ENCODE measurements at regions not wholly inside any gene's neighbourhood (a gene's known extent, or its start where the extent isn't known, plus 50 kb on each side); places are given as distances from the start of the nearest gene placed in this dataset.
"Not testable (repeated sequence)": the region's sequence is repeated elsewhere in the genome, so short reads cannot be mapped to it uniquely, and the experiment has no call there.

- peak; percentile 52 for DNase-seq (ENCODE audit: low spot score)
Measured at GRCh38 chr18:9017167-9017904, 85.2 kb upstream of the NDUFV2 start.

GRCh38 chr18:9017905-9018227, 84.6 kb upstream of the NDUFV2 start:
- DNase-seq (ENCODE audit: low spot score) = no peak

- no peak for DNase-seq (ENCODE audit: low spot score)
Measured at GRCh38 chr18:9019135-9019534, 83.4 kb upstream of the NDUFV2 start.

- DNase-seq (ENCODE audit: low spot score) = no peak
Measured at GRCh38 chr18:9020221-9020620, 82.3 kb upstream of the NDUFV2 start.

- no peak for DNase-seq (ENCODE audit: low spot score)
Measured at GRCh38 chr18:9021458-9021857, 81.0 kb upstream of the NDUFV2 start.

GRCh38 chr18:9022397-9023155, 79.9 kb upstream of the NDUFV2 start:
- DNase-seq (ENCODE audit: low spot score) = no peak

GRCh38 chr18:9024031-9024646, 78.4 kb upstream of the NDUFV2 start:
- DNase-seq (ENCODE audit: low spot score) = not testable (repeated sequence)

GRCh38 chr18:9025091-9025838, 77.2 kb upstream of the NDUFV2 start:
- no peak for DNase-seq (ENCODE audit: low spot score)

- no peak for DNase-seq (ENCODE audit: low spot score)
Measured at GRCh38 chr18:9029131-9029530, 73.4 kb upstream of the NDUFV2 start.

- DNase-seq (ENCODE audit: low spot score) = no peak
Measured at GRCh38 chr18:9032519-9032918, 70.0 kb upstream of the NDUFV2 start.

- no peak for DNase-seq (ENCODE audit: low spot score)
Measured at GRCh38 chr18:9038277-9038871, 64.1 kb upstream of the NDUFV2 start.

- no peak for DNase-seq (ENCODE audit: low spot score)
Measured at GRCh38 chr18:9039441-9040071, 62.9 kb upstream of the NDUFV2 start.

GRCh38 chr18:9042766-9043481, 59.6 kb upstream of the NDUFV2 start:
- DNase-seq (ENCODE audit: low spot score) = no peak

GRCh38 chr18:9043581-9043980, 58.9 kb upstream of the NDUFV2 start:
- no peak for DNase-seq (ENCODE audit: low spot score)

GRCh38 chr18:9047715-9048114, 54.8 kb upstream of the NDUFV2 start:
- no peak for DNase-seq (ENCODE audit: low spot score)

- no peak for DNase-seq (ENCODE audit: low spot score)
Measured at GRCh38 chr18:9048236-9048635, 54.3 kb upstream of the NDUFV2 start.

- DNase-seq (ENCODE audit: low spot score) = no peak
Measured at GRCh38 chr18:9048808-9049494, 53.5 kb upstream of the NDUFV2 start.

GRCh38 chr18:9049495-9049809, 53.0 kb upstream of the NDUFV2 start:
- no peak for DNase-seq (ENCODE audit: low spot score)

- DNase-seq (ENCODE audit: low spot score) = not testable (repeated sequence)
Measured at GRCh38 chr18:9050628-9051284, 51.7 kb upstream of the NDUFV2 start.
